ENCODE measurements at regions not wholly inside any gene's neighbourhood (a gene's known extent, or its start where the extent isn't known, plus 50 kb on each side); places are given as distances from the start of the nearest gene placed in this dataset.

DNA sequence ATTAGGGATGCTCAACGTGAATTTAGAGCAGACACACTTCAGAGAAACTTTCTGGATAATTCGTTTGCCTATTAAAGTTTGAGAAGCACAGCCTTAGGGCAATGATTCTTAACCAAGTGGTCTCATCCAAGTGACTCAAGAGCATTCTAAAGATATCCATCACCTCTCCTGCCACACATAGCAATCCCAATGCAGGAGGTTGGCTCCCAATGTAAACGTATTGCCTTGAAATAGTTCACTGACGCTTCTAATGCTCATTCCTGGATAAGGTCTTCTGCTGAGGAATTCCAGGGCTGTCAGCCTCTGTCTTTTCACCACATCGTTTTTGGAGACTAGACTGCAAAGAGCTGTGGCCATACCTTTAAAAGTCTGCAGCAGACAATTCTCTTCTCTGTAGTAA lies 279.8 kb upstream of the DACH1 start:
- intact Hi-C loops (cut with DNase I): no loop called here
- H3K9me3 ChIP-seq (ENCODE audit: control insufficient read depth, low read length): no peaks in the 10 kb centered on the region
- H3K27ac ChIP-seq (ENCODE audit: low read depth in 1 of 2, low read length in 2 of 2): no peak overlapping the region
- no peak overlapping the region for H3K4me3 ChIP-seq (ENCODE audit: low read length in 2 of 2)
- no peaks in the 10 kb centered on the region for H3K36me3 ChIP-seq (ENCODE audit: control insufficient read depth in 1 of 2, insufficient read depth in 2 of 2, low read length in 1 of 2)
- no peaks in the 10 kb centered on the region for H3K27me3 ChIP-seq (ENCODE audit: control insufficient read depth in 1 of 2, insufficient read depth in 2 of 2, low read length in 1 of 2)
- H3K4me1 ChIP-seq (ENCODE audit: control insufficient read depth in 1 of 2, insufficient read depth in 2 of 2, low read length in 2 of 2): no peaks in the 10 kb centered on the region
- no peak for ATAC-seq (ENCODE audit: low FRiP score)
- no peak for DNase-seq
- WGBS, 2 donors: 63 to 66% methylated on average over 5 of the region's 5 CpGs

DNA sequence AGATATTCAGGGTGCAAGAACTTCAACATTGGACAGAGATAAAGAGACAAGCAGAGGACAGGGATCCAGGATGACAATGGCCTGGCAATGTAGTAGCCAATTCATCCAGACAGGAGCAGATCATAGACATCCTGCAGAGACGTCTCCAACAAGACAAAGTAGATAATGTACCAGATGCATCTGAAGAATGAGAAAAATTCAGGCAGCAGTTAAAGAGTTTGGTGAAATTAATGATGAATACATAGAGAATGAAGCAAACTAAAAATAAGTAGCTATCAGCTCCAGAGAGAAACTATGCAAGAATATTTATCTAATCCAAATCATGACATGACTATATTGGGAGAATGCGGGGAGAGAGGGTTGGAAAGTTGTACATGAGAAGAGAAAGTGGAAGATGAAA lies 278.4 kb upstream of the DACH1 start:
- Histone ChIP-seq H3K4me3 (ENCODE audit: low read length in 2 of 2) (no peak overlapping the region), H3K9me3 (ENCODE audit: control insufficient read depth, low read length) (no peaks in the 10 kb centered on the region), H3K4me1 (ENCODE audit: control insufficient read depth in 1 of 2, insufficient read depth in 2 of 2, low read length in 2 of 2) (no peaks in the 10 kb centered on the region), H3K36me3 (ENCODE audit: control insufficient read depth in 1 of 2, insufficient read depth in 2 of 2, low read length in 1 of 2) (no peaks in the 10 kb centered on the region), H3K27ac (ENCODE audit: low read depth in 1 of 2, low read length in 2 of 2) (no peak overlapping the region), H3K27me3 (ENCODE audit: control insufficient read depth in 1 of 2, insufficient read depth in 2 of 2, low read length in 1 of 2) (no peaks in the 10 kb centered on the region)
- ATAC-seq (ENCODE audit: low FRiP score): no peak
- 12 to 26% methylated on average over 2 of the region's 2 CpGs for WGBS, 2 donors
- DNase-seq: no peak
- intact Hi-C loops (cut with DNase I): no loop called here

DNA sequence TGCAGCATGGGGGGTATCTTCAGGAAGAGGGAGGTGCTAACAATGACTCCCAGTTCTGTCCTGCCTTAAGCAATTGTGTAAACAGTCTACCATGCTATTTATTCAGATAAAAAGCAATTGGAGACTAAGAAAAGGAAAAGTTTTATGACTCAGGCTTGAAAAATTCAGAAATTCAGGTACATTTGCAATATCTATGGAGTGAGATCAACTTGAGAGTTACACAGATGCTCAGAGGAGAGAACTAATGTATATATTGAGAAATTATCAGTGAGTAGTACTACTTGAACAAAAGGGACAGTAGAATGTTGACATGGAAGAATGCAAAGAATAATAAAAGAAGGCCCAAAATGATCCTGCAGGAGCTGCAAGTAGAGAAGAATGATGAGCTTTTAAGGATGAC lies 277.6 kb upstream of the DACH1 start:
- intact Hi-C loops (cut with DNase I): no loop called here
- no peaks in the 10 kb centered on the region for H3K27me3 ChIP-seq (ENCODE audit: control insufficient read depth in 1 of 2, insufficient read depth in 2 of 2, low read length in 1 of 2)

GRCh38 chr13:72141855-72142519 lies 275.0 kb upstream of the DACH1 start:
- ATAC-seq (ENCODE audit: low FRiP score) (no peak), DNase-seq (no peak)
- Histone ChIP-seq H3K4me3 (ENCODE audit: low read length in 2 of 2) (no peak overlapping the region), H3K27ac (ENCODE audit: low read depth in 1 of 2, low read length in 2 of 2) (no peak overlapping the region), H3K36me3 (ENCODE audit: control insufficient read depth in 1 of 2, insufficient read depth in 2 of 2, low read length in 1 of 2) (no peaks in the 10 kb centered on the region), H3K4me1 (ENCODE audit: control insufficient read depth in 1 of 2, insufficient read depth in 2 of 2, low read length in 2 of 2) (no peaks in the 10 kb centered on the region), H3K9me3 (ENCODE audit: control insufficient read depth, low read length) (no peaks in the 10 kb centered on the region), H3K27me3 (ENCODE audit: control insufficient read depth in 1 of 2, insufficient read depth in 2 of 2, low read length in 1 of 2) (no peaks in the 10 kb centered on the region)
- WGBS, 2 donors: 26 to 34% methylated on average over 3 of the region's 3 CpGs
- intact Hi-C loops (cut with DNase I): no loop called here

More for the DNA sequence above, 277.6 kb upstream of the DACH1 start:
- no peak overlapping the region for H3K27ac ChIP-seq (ENCODE audit: low read depth in 1 of 2, low read length in 2 of 2)
- no peaks in the 10 kb centered on the region for H3K36me3 ChIP-seq (ENCODE audit: control insufficient read depth in 1 of 2, insufficient read depth in 2 of 2, low read length in 1 of 2)
- no peaks in the 10 kb centered on the region for H3K9me3 ChIP-seq (ENCODE audit: control insufficient read depth, low read length)
- H3K4me1 ChIP-seq (ENCODE audit: control insufficient read depth in 1 of 2, insufficient read depth in 2 of 2, low read length in 2 of 2): no peaks in the 10 kb centered on the region
- ATAC-seq (ENCODE audit: low FRiP score): no peak
- DNase-seq: no peak
- H3K4me3 ChIP-seq (ENCODE audit: low read length in 2 of 2): no peak overlapping the region

DNA sequence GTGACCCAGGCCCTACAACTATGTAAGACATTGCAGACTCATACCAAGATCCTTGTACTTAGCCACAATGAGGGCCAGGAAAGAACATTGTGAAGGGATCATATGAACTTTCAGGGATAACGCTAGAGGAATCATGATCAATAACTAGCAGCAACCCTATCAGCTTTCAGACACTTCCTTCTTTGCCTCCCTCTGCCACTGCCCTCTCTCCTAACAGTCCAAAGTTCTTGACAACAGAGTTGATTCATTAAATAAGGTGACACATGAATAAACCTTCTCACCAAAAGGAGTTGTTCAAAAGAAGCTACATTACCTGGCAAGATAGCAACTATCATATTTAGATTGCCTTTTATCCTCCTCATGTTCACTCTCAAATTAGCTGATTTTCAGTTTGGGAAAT lies 272.2 kb upstream of the DACH1 start:
- Histone ChIP-seq H3K4me1 (ENCODE audit: control insufficient read depth in 1 of 2, insufficient read depth in 2 of 2, low read length in 2 of 2) (no peaks in the 10 kb centered on the region), H3K27ac (ENCODE audit: low read depth in 1 of 2, low read length in 2 of 2) (no peak overlapping the region), H3K27me3 (ENCODE audit: control insufficient read depth in 1 of 2, insufficient read depth in 2 of 2, low read length in 1 of 2) (no peaks in the 10 kb centered on the region), H3K9me3 (ENCODE audit: control insufficient read depth, low read length) (no peaks in the 10 kb centered on the region), H3K36me3 (ENCODE audit: control insufficient read depth in 1 of 2, insufficient read depth in 2 of 2, low read length in 1 of 2) (no peaks in the 10 kb centered on the region), H3K4me3 (ENCODE audit: low read length in 2 of 2) (no peak overlapping the region)
- DNase-seq: no peak
- intact Hi-C loops (cut with DNase I): no loop called here
- 43% methylated on average over 1 of the region's 1 CpG for WGBS, 2 donors
- ATAC-seq (ENCODE audit: low FRiP score): no peak

DNA sequence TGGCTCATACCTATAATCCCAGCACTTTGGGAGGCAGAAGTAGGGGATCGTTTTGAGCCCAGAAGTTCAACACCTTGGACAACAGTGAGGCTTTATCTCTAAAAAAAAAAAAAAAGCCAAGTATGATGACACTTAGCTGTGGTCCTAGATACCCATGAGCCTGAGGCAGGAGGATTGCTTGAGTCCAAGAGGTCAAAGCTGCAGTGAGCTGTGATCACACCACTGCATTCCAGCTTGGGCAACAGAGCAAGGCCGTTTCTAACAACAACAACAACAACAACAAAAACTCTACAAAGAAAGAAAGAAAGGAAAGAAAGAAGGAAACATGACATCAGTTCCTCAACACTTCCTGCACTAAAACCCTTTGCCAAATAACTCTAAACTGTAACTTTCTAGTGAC lies 265.1 kb upstream of the DACH1 start:
- Histone ChIP-seq H3K27ac (ENCODE audit: low read depth in 1 of 2, low read length in 2 of 2) (no peak overlapping the region), H3K27me3 (ENCODE audit: control insufficient read depth in 1 of 2, insufficient read depth in 2 of 2, low read length in 1 of 2) (peaks cover 0 to 2% of the 10 kb centered on the region in 2 donors), H3K9me3 (ENCODE audit: control insufficient read depth, low read length) (no peaks in the 10 kb centered on the region), H3K36me3 (ENCODE audit: control insufficient read depth in 1 of 2, insufficient read depth in 2 of 2, low read length in 1 of 2) (no peaks in the 10 kb centered on the region), H3K4me3 (ENCODE audit: low read length in 2 of 2) (no peak overlapping the region), H3K4me1 (ENCODE audit: control insufficient read depth in 1 of 2, insufficient read depth in 2 of 2, low read length in 2 of 2) (no peaks in the 10 kb centered on the region)
- 66 to 69% methylated on average over 2 of the region's 2 CpGs for WGBS, 2 donors
- ATAC-seq (ENCODE audit: low FRiP score) (no peak), DNase-seq (no peak)
- intact Hi-C loops (cut with DNase I): no loop called here

DNA sequence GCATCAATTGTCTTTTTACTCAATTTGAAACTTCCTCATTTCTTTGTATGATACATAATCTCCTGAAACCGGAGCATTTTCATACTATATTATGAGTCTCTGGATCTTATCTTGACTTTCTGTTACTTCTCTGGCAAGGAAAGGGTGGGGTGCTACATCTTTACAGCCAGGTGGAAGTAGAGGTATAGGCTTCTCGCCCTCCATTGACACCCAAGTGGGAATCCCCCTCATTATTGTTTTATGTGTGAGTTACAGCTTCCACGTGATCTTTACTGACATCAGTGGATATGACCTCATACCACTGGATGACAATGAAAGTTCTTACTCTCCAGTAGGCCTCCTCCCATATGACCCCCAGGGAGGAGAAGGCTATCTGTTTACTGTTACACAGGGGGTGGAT lies 262.1 kb upstream of the DACH1 start:
- ATAC-seq (ENCODE audit: low FRiP score) (no peak), DNase-seq (no peak)
- intact Hi-C loops (cut with DNase I): no loop called here
- WGBS, 2 donors: 53 to 55% methylated on average over 3 of the region's 3 CpGs
- Histone ChIP-seq H3K4me3 (ENCODE audit: low read length in 2 of 2) (no peak overlapping the region), H3K27me3 (ENCODE audit: control insufficient read depth in 1 of 2, insufficient read depth in 2 of 2, low read length in 1 of 2) (peaks cover 0 to 2% of the 10 kb centered on the region in 2 donors), H3K4me1 (ENCODE audit: control insufficient read depth in 1 of 2, insufficient read depth in 2 of 2, low read length in 2 of 2) (no peaks in the 10 kb centered on the region), H3K9me3 (ENCODE audit: control insufficient read depth, low read length) (no peaks in the 10 kb centered on the region), H3K27ac (ENCODE audit: low read depth in 1 of 2, low read length in 2 of 2) (no peak overlapping the region), H3K36me3 (ENCODE audit: control insufficient read depth in 1 of 2, insufficient read depth in 2 of 2, low read length in 1 of 2) (no peaks in the 10 kb centered on the region)

- H3K36me3 ChIP-seq (ENCODE audit: control insufficient read depth in 1 of 2, insufficient read depth in 2 of 2, low read length in 1 of 2): no peaks in the 10 kb centered on the region
- H3K27ac ChIP-seq (ENCODE audit: low read depth in 1 of 2, low read length in 2 of 2): no peak overlapping the region
- H3K27me3 ChIP-seq (ENCODE audit: control insufficient read depth in 1 of 2, insufficient read depth in 2 of 2, low read length in 1 of 2): no peaks in the 10 kb centered on the region
- WGBS, 2 donors: 52 to 54% methylated on average over 1 of the region's 1 CpG
- intact Hi-C loops (cut with DNase I): no loop called here
- ATAC-seq (ENCODE audit: low FRiP score) (no peak), DNase-seq (no peak)
- no peaks in the 10 kb centered on the region for H3K9me3 ChIP-seq (ENCODE audit: control insufficient read depth, low read length)
- no peaks in the 10 kb centered on the region for H3K4me1 ChIP-seq (ENCODE audit: control insufficient read depth in 1 of 2, insufficient read depth in 2 of 2, low read length in 2 of 2)
- H3K4me3 ChIP-seq (ENCODE audit: low read length in 2 of 2): no peak overlapping the region
Measured at GRCh38 chr13:72127031-72127430, 260.0 kb upstream of the DACH1 start.

GRCh38 chr13:72126424-72126823 lies 259.4 kb upstream of the DACH1 start:
- Histone ChIP-seq H3K4me1 (ENCODE audit: control insufficient read depth in 1 of 2, insufficient read depth in 2 of 2, low read length in 2 of 2) (no peaks in the 10 kb centered on the region), H3K4me3 (ENCODE audit: low read length in 2 of 2) (no peak overlapping the region), H3K9me3 (ENCODE audit: control insufficient read depth, low read length) (no peaks in the 10 kb centered on the region), H3K27ac (ENCODE audit: low read depth in 1 of 2, low read length in 2 of 2) (no peak overlapping the region), H3K36me3 (ENCODE audit: control insufficient read depth in 1 of 2, insufficient read depth in 2 of 2, low read length in 1 of 2) (no peaks in the 10 kb centered on the region), H3K27me3 (ENCODE audit: control insufficient read depth in 1 of 2, insufficient read depth in 2 of 2, low read length in 1 of 2) (no peaks in the 10 kb centered on the region)
- intact Hi-C loops (cut with DNase I): no loop called here
- no peak for DNase-seq
- 24 to 30% methylated on average over 2 of the region's 2 CpGs for WGBS, 2 donors
- no peak for ATAC-seq (ENCODE audit: low FRiP score)

Data from aorta (tissue), 5 donors.